Ishikawa (cell line): ENCODE measurements at regions not wholly inside any gene's neighbourhood (a gene's known extent, or its start where the extent isn't known, plus 50 kb on each side); places are given as distances from the start of the nearest gene placed in this dataset.

ENCODE experiments used
- CEBPB ChIP-seq: IDR thresholded peaks from 2 replicates; pipeline ENCODE4 v1.6.1; 2012
- CREB1 ChIP-seq: IDR thresholded peaks from 2 replicates; pipeline ENCODE4 v1.6.1; 2012; ENCODE audit warnings: low read depth
- EGR1 ChIP-seq: IDR thresholded peaks from 2 replicates; pipeline ENCODE4 v1.6.1; 2012
- EP300 ChIP-seq: IDR thresholded peaks from 2 replicates; pipeline ENCODE4 v1.6.1; 2012; ENCODE audit warnings: borderline replicate concordance
- FOXM1 ChIP-seq: IDR thresholded peaks from 2 replicates; pipeline ENCODE4 v1.6.1; 2012; ENCODE audit warnings: low read depth, borderline replicate concordance
- NFIC ChIP-seq: IDR thresholded peaks from 2 replicates; pipeline ENCODE4 v1.6.1; 2012
- RAD21 ChIP-seq: IDR thresholded peaks from 2 replicates; pipeline ENCODE4 v1.6.1; 2012; ENCODE audit warnings: low read depth
- TAF1 ChIP-seq: IDR thresholded peaks from 2 replicates; pipeline ENCODE4 v1.6.1; 2012; ENCODE audit warnings: low read depth, mild to moderate bottlenecking
- TCF12 ChIP-seq: IDR thresholded peaks from 2 replicates; pipeline ENCODE4 v1.6.1; 2012; ENCODE audit warnings: low read depth
- TEAD4 ChIP-seq: IDR thresholded peaks from 2 replicates; pipeline ENCODE4 v1.6.1; 2012
- USF1 ChIP-seq: IDR thresholded peaks from 2 replicates; pipeline ENCODE4 v1.6.1; 2012
- YY1 ChIP-seq: IDR thresholded peaks from 2 replicates; pipeline ENCODE4 v1.6.1; 2012; ENCODE audit warnings: low read depth
- ZBTB7A ChIP-seq: IDR thresholded peaks from 2 replicates; pipeline ENCODE4 v1.6.1; 2012; ENCODE audit warnings: low read depth
- TF ChIP-seq, protein P1 (sequence below): IDR thresholded peaks from 2 replicates; pipeline ENCODE4 v1.6.1; 2012; ENCODE audit warnings: low read depth, mild to moderate bottlenecking
- TF ChIP-seq, protein P2 (sequence below): IDR thresholded peaks from 2 replicates; pipeline ENCODE4 v1.6.1; 2012

DNA sequence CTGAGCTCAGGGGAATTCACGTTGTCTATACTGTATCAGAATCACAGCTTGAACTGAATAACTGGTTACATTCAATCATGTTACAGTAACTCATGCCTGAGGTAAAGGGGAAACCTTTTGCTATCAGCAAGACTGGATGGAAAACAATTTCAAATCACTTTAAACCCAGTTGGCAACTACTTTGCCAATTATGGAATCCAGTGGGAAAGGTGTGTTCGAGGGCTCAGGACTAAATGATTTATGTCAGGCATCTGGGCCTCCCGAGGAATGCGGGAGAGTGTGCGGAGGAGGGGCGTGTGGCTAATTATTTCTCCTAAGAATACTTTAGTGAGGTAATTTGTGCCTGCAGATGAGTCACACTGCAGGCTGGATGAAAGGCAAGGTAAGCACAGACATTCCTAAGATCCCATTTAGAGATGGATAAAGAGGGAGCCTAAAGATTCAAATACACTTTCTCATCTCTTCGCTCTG is 100.1 kb downstream of the HRH4 start:
- TF ChIP-seq, protein P1, sequence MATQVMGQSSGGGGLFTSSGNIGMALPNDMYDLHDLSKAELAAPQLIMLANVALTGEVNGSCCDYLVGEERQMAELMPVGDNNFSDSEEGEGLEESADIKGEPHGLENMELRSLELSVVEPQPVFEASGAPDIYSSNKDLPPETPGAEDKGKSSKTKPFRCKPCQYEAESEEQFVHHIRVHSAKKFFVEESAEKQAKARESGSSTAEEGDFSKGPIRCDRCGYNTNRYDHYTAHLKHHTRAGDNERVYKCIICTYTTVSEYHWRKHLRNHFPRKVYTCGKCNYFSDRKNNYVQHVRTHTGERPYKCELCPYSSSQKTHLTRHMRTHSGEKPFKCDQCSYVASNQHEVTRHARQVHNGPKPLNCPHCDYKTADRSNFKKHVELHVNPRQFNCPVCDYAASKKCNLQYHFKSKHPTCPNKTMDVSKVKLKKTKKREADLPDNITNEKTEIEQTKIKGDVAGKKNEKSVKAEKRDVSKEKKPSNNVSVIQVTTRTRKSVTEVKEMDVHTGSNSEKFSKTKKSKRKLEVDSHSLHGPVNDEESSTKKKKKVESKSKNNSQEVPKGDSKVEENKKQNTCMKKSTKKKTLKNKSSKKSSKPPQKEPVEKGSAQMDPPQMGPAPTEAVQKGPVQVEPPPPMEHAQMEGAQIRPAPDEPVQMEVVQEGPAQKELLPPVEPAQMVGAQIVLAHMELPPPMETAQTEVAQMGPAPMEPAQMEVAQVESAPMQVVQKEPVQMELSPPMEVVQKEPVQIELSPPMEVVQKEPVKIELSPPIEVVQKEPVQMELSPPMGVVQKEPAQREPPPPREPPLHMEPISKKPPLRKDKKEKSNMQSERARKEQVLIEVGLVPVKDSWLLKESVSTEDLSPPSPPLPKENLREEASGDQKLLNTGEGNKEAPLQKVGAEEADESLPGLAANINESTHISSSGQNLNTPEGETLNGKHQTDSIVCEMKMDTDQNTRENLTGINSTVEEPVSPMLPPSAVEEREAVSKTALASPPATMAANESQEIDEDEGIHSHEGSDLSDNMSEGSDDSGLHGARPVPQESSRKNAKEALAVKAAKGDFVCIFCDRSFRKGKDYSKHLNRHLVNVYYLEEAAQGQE = no peak
- TF ChIP-seq YY1 (no peak), NFIC (peak; percentile 35; the same call in 1 of the 2 replicates), FOXM1 (no peak; the same call in 1 of the 2 replicates), USF1 (no peak), TCF12 (peak; percentile 75), RAD21 (no peak), EP300 (peak; percentile 61), TAF1 (no peak), EGR1 (no peak), CREB1 (no peak), TEAD4 (peak; percentile 89), ZBTB7A (no peak), CEBPB (0 out of 2 replicates have a peak, but pooled peaks have one; percentile 30)
- TF ChIP-seq, protein P2, sequence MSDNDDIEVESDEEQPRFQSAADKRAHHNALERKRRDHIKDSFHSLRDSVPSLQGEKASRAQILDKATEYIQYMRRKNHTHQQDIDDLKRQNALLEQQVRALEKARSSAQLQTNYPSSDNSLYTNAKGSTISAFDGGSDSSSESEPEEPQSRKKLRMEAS = no peak

DNA sequence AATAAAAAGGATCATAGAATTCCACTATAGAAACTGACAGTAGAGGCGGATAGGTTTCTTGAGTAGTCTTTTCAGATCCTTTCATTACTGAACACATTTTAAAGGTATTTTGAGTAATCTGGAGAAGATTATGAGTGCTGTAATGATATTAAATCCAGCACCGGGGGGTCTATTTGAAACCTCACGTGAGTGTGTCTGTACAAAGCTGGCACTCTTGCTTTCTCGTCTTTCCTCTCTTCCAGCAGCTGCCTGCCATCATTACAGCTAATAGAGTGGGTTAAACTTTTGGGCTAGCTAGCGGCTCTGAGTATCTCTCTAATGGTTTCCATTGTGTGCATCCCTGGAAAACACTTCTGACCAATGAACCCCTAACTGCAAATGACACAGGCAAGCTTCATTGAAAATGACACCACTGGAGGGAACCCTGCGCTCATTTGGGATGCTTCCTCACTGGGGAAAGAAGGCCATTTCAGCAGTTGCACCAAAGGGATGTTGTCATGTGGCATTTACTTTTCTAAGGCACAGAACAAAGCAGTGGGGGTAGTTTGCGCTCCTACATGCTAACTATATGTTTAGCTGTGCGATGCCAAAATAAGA is 101.0 kb downstream of the HRH4 start:
- TF ChIP-seq, protein P1 = no peak
- TF ChIP-seq, protein P2 = no peak
- TF ChIP-seq TEAD4 (no peak), TAF1 (no peak), EP300 (no peak)

GRCh38 chr18:24567199-24567598 is 106.8 kb downstream of the HRH4 start:
- TF ChIP-seq TCF12 = no peak
- TF ChIP-seq EP300 = no peak
- no peak for TF ChIP-seq CREB1
- TF ChIP-seq, protein P1 = no peak
- no peak for TF ChIP-seq FOXM1
- TF ChIP-seq NFIC = no peak
- TF ChIP-seq TEAD4 = no peak
- TF ChIP-seq EGR1 = no peak
- TF ChIP-seq USF1 = no peak
- no peak for TF ChIP-seq CEBPB
- no peak for TF ChIP-seq RAD21
- TF ChIP-seq TAF1 = no peak
- no peak for TF ChIP-seq ZBTB7A

DNA sequence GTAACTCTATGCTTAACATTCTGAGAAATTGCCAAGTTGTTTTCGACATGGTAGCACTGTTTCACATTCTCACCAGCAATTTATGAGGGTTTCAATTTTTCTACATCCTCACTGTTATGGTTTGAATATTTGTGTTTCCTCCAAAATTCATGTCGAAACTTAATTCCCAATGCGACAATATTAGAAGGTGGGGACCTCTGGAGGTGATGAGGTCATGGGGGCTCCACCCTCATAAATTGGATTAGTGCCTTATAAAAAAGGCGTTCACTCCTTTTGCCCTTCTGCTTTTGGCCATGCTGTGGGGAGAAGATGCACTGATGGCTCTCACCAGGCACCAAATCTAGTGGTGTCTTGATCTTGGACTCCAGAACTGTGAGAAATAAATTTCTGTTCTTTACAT is 110.3 kb downstream of the HRH4 start:
- TF ChIP-seq EP300 (no peak), ZBTB7A (no peak), USF1 (no peak), RAD21 (no peak), FOXM1 (no peak), TEAD4 (no peak), YY1 (no peak), CEBPB (no peak), TAF1 (no peak), TCF12 (no peak), CREB1 (no peak), NFIC (no peak)
- TF ChIP-seq, protein P1 = no peak
- TF ChIP-seq, protein P2 = no peak
